Neural progenitor cell (in vitro differentiated cells): ENCODE measurements at regions not wholly inside any gene's neighbourhood (a gene's known extent, or its start where the extent isn't known, plus 50 kb on each side); places are given as distances from the start of the nearest gene placed in this dataset.

Experiments used
- CTCF ChIP-seq: fragments of 200-600 bp; sonication (generic); IDR thresholded peaks from 2 replicates; pipeline ENCODE4 v1.5.1; 2017; ENCODE audit warnings: antibody characterized with exemption, mild to moderate bottlenecking
- EZH2 ChIP-seq: fragments of 200-600 bp; sonication (generic); IDR thresholded peaks from 2 replicates; pipeline ENCODE4 v1.6.1; 2017; ENCODE audit warnings: antibody characterized with exemption, mild to moderate bottlenecking, moderate library complexity

DNA sequence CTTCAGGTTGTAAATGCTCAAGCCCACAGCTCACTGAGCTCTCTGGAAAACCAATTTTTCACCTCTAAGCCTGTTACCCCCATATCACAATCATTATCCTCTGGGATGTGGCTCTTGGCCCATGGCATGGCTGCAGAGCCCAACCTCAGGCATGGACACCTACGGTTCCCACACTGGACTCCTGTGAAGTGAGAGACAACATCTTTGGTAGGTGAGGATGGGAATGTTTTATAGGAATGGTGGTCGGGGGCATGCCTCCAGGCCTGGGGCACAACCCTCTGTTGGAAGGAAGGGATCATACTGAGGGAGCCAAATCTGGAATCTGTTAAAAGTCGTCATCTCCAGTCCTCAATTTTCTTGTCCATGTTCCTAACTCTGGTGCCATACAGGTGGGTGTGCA is 179.1 kb downstream of the FOXD2 start:
- no peak for TF ChIP-seq CTCF
- no peak for TF ChIP-seq EZH2
